T-helper 2 cell treated with Interferon-gamma antibody and Interleukin-4, amounts not matched to agents 5 μg/mL and 100 μg/mL, for 36 hours (primary cell): ENCODE measurements at regions not wholly inside any gene's neighbourhood (a gene's known extent, or its start where the extent isn't known, plus 50 kb on each side); places are given as distances from the start of the nearest gene placed in this dataset.

Experiments
- DNase-seq: peaks from one replicate; pipeline ENCODE4 v3.0.0; 2021; ENCODE audit warnings: low spot score
- H3K27ac Mint-ChIP-seq: one replicate; pipeline ENCODE4 v1.8.0; 2021; ENCODE audit warnings: mild to moderate bottlenecking, mixed read lengths
- H3K27me3 Mint-ChIP-seq: one replicate; pipeline ENCODE4 v1.8.0; 2021; ENCODE audit warnings: low read depth, mixed read lengths
- H3K36me3 Mint-ChIP-seq: one replicate; pipeline ENCODE4 v1.8.0; 2021; ENCODE audit warnings: low read depth, mixed read lengths
- H3K4me1 Mint-ChIP-seq: one replicate; pipeline ENCODE4 v1.8.0; 2021; ENCODE audit warnings: low read depth, mixed read lengths
- H3K4me3 Mint-ChIP-seq: one replicate; pipeline ENCODE4 v1.8.0; 2022; ENCODE audit warnings: mild to moderate bottlenecking, moderate library complexity, mixed read lengths
- H3K9me3 Mint-ChIP-seq: one replicate; pipeline ENCODE4 v1.8.0; 2021; ENCODE audit warnings: mixed read lengths

DNA sequence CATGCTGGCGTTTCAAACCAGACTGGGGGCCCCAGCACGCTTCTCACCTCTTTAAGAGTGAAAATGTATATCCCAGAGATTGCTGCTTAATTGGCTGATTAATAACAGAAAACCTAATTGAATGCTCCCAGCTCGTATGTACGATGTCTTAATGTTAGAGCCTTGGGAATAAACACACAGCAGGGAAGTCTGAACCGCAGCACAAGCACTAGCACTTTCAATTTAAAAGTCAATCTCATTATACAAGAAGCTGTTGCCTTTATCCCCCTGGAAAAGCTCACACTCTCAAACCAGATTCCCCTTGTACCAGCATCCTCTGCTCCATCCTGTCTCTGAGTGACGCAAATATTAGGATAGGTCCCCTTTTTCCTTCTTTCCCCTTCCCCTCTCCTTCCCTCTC, 449.1 kb downstream of the MN1 start:
- Mint-ChIP-seq H3K9me3 (peaks cover 5% of the 10 kb centered on the region), H3K27ac (no peak overlapping the region), H3K36me3 (no peaks in the 10 kb centered on the region), H3K27me3 (no peaks in the 10 kb centered on the region), H3K4me1 (no peaks in the 10 kb centered on the region), H3K4me3 (no peak overlapping the region)
- DNase-seq = no peak

- Mint-ChIP-seq H3K27ac (no peak overlapping the region), H3K9me3 (peaks cover 5% of the 10 kb centered on the region), H3K27me3 (peaks cover 5% of the 10 kb centered on the region), H3K4me3 (no peak overlapping the region), H3K36me3 (no peaks in the 10 kb centered on the region), H3K4me1 (no peaks in the 10 kb centered on the region)
- DNase-seq = no peak
Measured at GRCh38 chr22:27358096-27358870, 443.3 kb downstream of the MN1 start.

GRCh38 chr22:27370269-27370668, 431.3 kb downstream of the MN1 start:
- DNase-seq = no peak
- H3K27me3 Mint-ChIP-seq = no peaks in the 10 kb centered on the region
- no peaks in the 10 kb centered on the region for H3K36me3 Mint-ChIP-seq

GRCh38 chr22:27370987-27371386, 430.6 kb downstream of the MN1 start:
- DNase-seq = no peak
- H3K4me1 Mint-ChIP-seq = no peaks in the 10 kb centered on the region
- H3K36me3 Mint-ChIP-seq = no peaks in the 10 kb centered on the region
- no peaks in the 10 kb centered on the region for H3K27me3 Mint-ChIP-seq
- no peak overlapping the region for H3K4me3 Mint-ChIP-seq
- H3K9me3 Mint-ChIP-seq = no peaks in the 10 kb centered on the region
- no peak overlapping the region for H3K27ac Mint-ChIP-seq

More at GRCh38 chr22:27370269-27370668, 431.3 kb downstream of the MN1 start:
- no peak overlapping the region for H3K27ac Mint-ChIP-seq
- no peak overlapping the region for H3K4me3 Mint-ChIP-seq
- no peaks in the 10 kb centered on the region for H3K4me1 Mint-ChIP-seq
- H3K9me3 Mint-ChIP-seq = no peaks in the 10 kb centered on the region

- H3K9me3 Mint-ChIP-seq = no peaks in the 10 kb centered on the region
- H3K4me3 Mint-ChIP-seq = no peak overlapping the region
- no peak overlapping the region for H3K27ac Mint-ChIP-seq
- H3K27me3 Mint-ChIP-seq = no peaks in the 10 kb centered on the region
- H3K4me1 Mint-ChIP-seq = no peaks in the 10 kb centered on the region
- DNase-seq = no peak
- H3K36me3 Mint-ChIP-seq = no peaks in the 10 kb centered on the region
Measured at GRCh38 chr22:27372364-27372763, 429.2 kb downstream of the MN1 start.

GRCh38 chr22:27372969-27373670, 428.4 kb downstream of the MN1 start:
- no peak for DNase-seq
- no peaks in the 10 kb centered on the region for H3K4me1 Mint-ChIP-seq
- H3K4me3 Mint-ChIP-seq = no peak overlapping the region

GRCh38 chr22:27377501-27378295, 423.9 kb downstream of the MN1 start:
- H3K36me3 Mint-ChIP-seq = no peaks in the 10 kb centered on the region
- no peak for DNase-seq
- no peak overlapping the region for H3K27ac Mint-ChIP-seq
- H3K4me3 Mint-ChIP-seq = no peak overlapping the region
- H3K9me3 Mint-ChIP-seq = no peaks in the 10 kb centered on the region
- no peaks in the 10 kb centered on the region for H3K27me3 Mint-ChIP-seq
- no peaks in the 10 kb centered on the region for H3K4me1 Mint-ChIP-seq

More at GRCh38 chr22:27372969-27373670, 428.4 kb downstream of the MN1 start:
- Mint-ChIP-seq H3K27me3 (no peaks in the 10 kb centered on the region), H3K36me3 (no peaks in the 10 kb centered on the region), H3K9me3 (no peaks in the 10 kb centered on the region), H3K27ac (no peak overlapping the region)

- no peaks in the 10 kb centered on the region for H3K4me1 Mint-ChIP-seq
- no peaks in the 10 kb centered on the region for H3K9me3 Mint-ChIP-seq
- no peaks in the 10 kb centered on the region for H3K27me3 Mint-ChIP-seq
- H3K36me3 Mint-ChIP-seq = no peaks in the 10 kb centered on the region
- DNase-seq = no peak
- no peak overlapping the region for H3K4me3 Mint-ChIP-seq
- H3K27ac Mint-ChIP-seq = no peak overlapping the region
Measured at GRCh38 chr22:27378311-27378800, 423.2 kb downstream of the MN1 start.

DNA sequence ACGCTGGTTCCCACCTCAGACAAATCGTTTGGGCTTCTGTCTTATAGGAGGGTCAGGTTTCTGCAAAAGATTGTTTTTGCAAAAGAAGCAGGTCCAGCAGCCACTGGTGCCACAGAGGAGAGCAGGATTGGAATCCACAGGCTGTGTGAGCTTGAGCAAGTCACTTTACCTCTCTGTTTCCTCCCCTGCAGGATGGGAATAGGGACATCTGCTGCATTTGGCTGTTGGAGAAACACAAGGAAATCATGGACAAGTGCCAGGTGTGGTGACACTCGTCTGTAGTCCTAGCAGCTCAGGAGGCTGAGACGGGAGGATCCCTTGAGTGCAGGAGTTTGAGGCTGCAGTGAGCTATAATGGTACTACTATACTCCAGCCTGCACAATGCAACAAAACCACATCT, 422.6 kb downstream of the MN1 start:
- Mint-ChIP-seq H3K9me3 (no peaks in the 10 kb centered on the region), H3K36me3 (no peaks in the 10 kb centered on the region), H3K27me3 (no peaks in the 10 kb centered on the region), H3K4me3 (no peak overlapping the region), H3K27ac (no peak overlapping the region), H3K4me1 (no peaks in the 10 kb centered on the region)
- DNase-seq = no peak

GRCh38 chr22:27380855-27381254, 420.7 kb downstream of the MN1 start:
- Mint-ChIP-seq H3K27me3 (no peaks in the 10 kb centered on the region), H3K27ac (no peak overlapping the region), H3K4me3 (no peak overlapping the region), H3K9me3 (no peaks in the 10 kb centered on the region), H3K4me1 (no peaks in the 10 kb centered on the region), H3K36me3 (no peaks in the 10 kb centered on the region)
- no peak for DNase-seq

- DNase-seq = no peak
- no peak overlapping the region for H3K27ac Mint-ChIP-seq
- H3K4me3 Mint-ChIP-seq = no peak overlapping the region
- no peaks in the 10 kb centered on the region for H3K4me1 Mint-ChIP-seq
- H3K9me3 Mint-ChIP-seq = no peaks in the 10 kb centered on the region
- no peaks in the 10 kb centered on the region for H3K36me3 Mint-ChIP-seq
- H3K27me3 Mint-ChIP-seq = no peaks in the 10 kb centered on the region
Measured at GRCh38 chr22:27381552-27381951, 420.0 kb downstream of the MN1 start.

- Mint-ChIP-seq H3K9me3 (no peaks in the 10 kb centered on the region), H3K4me1 (no peaks in the 10 kb centered on the region), H3K36me3 (no peaks in the 10 kb centered on the region), H3K27me3 (no peaks in the 10 kb centered on the region), H3K4me3 (no peak overlapping the region), H3K27ac (no peak overlapping the region)
- DNase-seq = no peak
Measured at GRCh38 chr22:27381960-27382742, 419.4 kb downstream of the MN1 start.

DNA sequence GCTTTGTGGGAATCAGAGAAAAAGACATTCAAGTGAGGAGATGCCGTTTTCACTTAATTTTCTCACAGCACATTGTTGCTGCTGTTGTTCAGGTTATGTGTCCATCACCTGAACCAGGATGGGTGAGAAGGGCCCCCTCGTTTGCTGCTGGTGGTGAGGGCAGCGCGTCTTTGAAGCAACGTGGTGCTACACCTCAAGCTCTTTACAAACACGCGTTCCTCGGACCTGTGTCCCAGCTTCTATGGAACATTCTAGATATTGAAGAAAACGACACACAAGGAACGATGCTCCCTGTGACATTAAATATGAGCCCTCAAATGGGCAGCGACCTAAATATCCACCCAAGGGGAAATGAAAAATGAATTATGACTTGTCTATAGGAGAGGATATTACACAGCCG, 418.6 kb downstream of the MN1 start:
- Mint-ChIP-seq H3K4me3 (no peak overlapping the region), H3K36me3 (no peaks in the 10 kb centered on the region), H3K27ac (no peak overlapping the region), H3K4me1 (no peaks in the 10 kb centered on the region), H3K9me3 (no peaks in the 10 kb centered on the region), H3K27me3 (no peaks in the 10 kb centered on the region)
- no peak for DNase-seq
